ENCODE measurements at regions not wholly inside any gene's neighbourhood (a gene's known extent, or its start where the extent isn't known, plus 50 kb on each side); places are given as distances from the start of the nearest gene placed in this dataset.

GRCh38 chr15:31268108-31268501 lies 58.5 kb upstream of the KLF13 start:
- POLR2A ChIA-PET, result no interaction called here
- H3K4me3 ChIP-seq (ENCODE audit: low read depth, low read length), result no peak overlapping the region
- CTCF ChIA-PET, result interaction anchor here (0.8 to 1.8 kb wide), 2 partner anchors 220 to 222 kb away, joined by 3 to 5 read pairs; no protein-coding TSS in a partner anchor
- no peak for DNase-seq (ENCODE audit: low read depth, low spot score)
- TF ChIP-seq, protein P1, sequence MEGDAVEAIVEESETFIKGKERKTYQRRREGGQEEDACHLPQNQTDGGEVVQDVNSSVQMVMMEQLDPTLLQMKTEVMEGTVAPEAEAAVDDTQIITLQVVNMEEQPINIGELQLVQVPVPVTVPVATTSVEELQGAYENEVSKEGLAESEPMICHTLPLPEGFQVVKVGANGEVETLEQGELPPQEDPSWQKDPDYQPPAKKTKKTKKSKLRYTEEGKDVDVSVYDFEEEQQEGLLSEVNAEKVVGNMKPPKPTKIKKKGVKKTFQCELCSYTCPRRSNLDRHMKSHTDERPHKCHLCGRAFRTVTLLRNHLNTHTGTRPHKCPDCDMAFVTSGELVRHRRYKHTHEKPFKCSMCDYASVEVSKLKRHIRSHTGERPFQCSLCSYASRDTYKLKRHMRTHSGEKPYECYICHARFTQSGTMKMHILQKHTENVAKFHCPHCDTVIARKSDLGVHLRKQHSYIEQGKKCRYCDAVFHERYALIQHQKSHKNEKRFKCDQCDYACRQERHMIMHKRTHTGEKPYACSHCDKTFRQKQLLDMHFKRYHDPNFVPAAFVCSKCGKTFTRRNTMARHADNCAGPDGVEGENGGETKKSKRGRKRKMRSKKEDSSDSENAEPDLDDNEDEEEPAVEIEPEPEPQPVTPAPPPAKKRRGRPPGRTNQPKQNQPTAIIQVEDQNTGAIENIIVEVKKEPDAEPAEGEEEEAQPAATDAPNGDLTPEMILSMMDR (IDR thresholded peaks at IDR 0.05; ENCODE audit: insufficient read depth, low read length, missing control alignments), result no peak

- H3K4me3 ChIP-seq (ENCODE audit: low read depth, low read length), result no peak overlapping the region
- DNase-seq (ENCODE audit: low read depth, low spot score), result no peak
- TF ChIP-seq, protein P1 (IDR thresholded peaks at IDR 0.05; ENCODE audit: insufficient read depth, low read length, missing control alignments), result no peak
- POLR2A ChIA-PET, result no interaction called here
- CTCF ChIA-PET, result interaction anchor here (1.8 kb wide), 1 partner anchor 221 kb away, joined by 5 read pairs; no protein-coding TSS in a partner anchor
These were observed 57.5 kb upstream of the KLF13 start for GRCh38 chr15:31268911-31269784.

DNA sequence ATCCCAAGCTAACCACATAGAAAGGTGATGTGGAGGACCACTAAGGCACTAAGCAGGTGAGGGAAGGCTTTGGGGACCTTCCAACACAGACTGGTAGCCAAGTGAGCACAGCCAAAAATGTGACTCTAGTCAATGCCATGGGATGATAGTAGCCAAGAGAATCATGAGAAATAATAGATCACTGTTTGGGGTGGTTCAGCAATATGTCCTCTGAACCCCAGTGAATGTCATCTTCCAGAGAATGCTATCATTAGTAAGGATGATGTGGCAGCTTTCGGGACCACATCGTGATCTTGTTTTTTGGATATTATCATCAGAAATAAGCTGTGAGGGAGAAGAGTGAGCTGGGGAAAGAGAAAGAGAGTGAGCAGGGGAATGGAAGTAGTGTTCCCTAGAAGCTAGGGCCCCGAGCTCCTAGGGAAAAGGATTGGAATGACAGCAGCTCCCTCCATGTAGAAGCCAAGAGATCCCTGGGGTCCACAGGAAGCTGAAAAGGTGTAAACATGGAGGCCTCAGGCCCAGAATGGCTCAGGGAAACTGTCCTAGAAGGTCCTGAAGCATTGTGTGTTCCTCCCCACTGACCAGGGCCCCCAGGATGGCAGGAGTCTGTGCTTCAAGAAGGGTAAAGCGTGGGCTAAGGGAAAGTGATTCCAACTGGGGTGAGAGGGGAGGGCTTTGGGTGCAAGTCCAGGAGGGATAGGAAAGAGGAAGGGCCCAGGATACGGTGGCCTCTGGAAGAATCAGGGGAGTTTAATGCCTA lies 56.6 kb upstream of the KLF13 start:
- POLR2A ChIA-PET, result no interaction called here
- no peak for DNase-seq (ENCODE audit: low read depth, low spot score)
- no peak overlapping the region for H3K4me3 ChIP-seq (ENCODE audit: low read depth, low read length)
- CTCF ChIA-PET, result no interaction called here
- TF ChIP-seq, protein P1 (IDR thresholded peaks at IDR 0.05; ENCODE audit: insufficient read depth, low read length, missing control alignments), result no peak

- POLR2A ChIA-PET, result no interaction called here
- no peak for DNase-seq (ENCODE audit: low read depth, low spot score)
- TF ChIP-seq, protein P1 (IDR thresholded peaks at IDR 0.05; ENCODE audit: insufficient read depth, low read length, missing control alignments), result no peak
- CTCF ChIA-PET, result no interaction called here
- no peak overlapping the region for H3K4me3 ChIP-seq (ENCODE audit: low read depth, low read length)
These were observed 55.9 kb upstream of the KLF13 start for GRCh38 chr15:31270767-31271166.

DNA sequence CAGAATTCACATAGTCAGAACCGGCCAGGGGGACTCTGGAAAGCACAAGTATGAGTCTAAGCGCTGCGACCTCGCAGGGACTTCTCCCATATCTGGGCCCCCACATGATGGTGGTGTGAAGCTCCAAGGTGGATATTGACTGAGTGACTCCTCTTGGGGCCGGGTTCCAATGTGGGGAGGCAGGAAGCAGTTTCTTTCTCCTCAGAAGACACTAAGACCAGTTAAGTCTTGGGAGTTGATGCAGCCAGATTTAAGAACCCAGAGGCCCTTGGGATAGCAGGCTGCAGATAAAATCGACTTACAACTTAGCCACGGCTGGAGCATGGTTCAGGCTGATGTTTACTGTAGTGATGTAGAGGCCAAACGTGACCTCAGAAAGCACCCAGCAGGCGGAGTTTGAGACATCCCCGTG lies 55.4 kb upstream of the KLF13 start:
- POLR2A ChIA-PET, result no interaction called here
- no peak overlapping the region for H3K4me3 ChIP-seq (ENCODE audit: low read depth, low read length)
- TF ChIP-seq, protein P1 (IDR thresholded peaks at IDR 0.05; ENCODE audit: insufficient read depth, low read length, missing control alignments), result no peak
- no peak for DNase-seq (ENCODE audit: low read depth, low spot score)
- CTCF ChIA-PET, result no interaction called here

All from AG04449 (cell line).